IPS-20b (cell line): ENCODE measurements at regions not wholly inside any gene's neighbourhood (a gene's known extent, or its start where the extent isn't known, plus 50 kb on each side); places are given as distances from the start of the nearest gene placed in this dataset.

Experiments
- H3K27ac ChIP-seq: one replicate; pipeline ENCODE4 v1.5.1; 2013; ENCODE audit warnings: low read length
- H3K27me3 ChIP-seq: 2 replicates; pipeline ENCODE4 v1.6.1; 2013; ENCODE audit warnings: mild to moderate bottlenecking, low read length, inconsistent platforms; ENCODE audit not compliant: insufficient read depth
- H3K36me3 ChIP-seq: 2 replicates; pipeline ENCODE4 v1.6.1; 2013; ENCODE audit warnings: low read depth, mild to moderate bottlenecking, inconsistent platforms, low read length, moderate library complexity; ENCODE audit not compliant: insufficient read depth
- H3K4me1 ChIP-seq: 2 replicates; pipeline ENCODE4 v1.6.1; 2013; ENCODE audit warnings: mild to moderate bottlenecking, control low read depth, inconsistent platforms, low read length, moderate library complexity; ENCODE audit not compliant: insufficient read depth
- H3K4me3 ChIP-seq: 2 replicates; pipeline ENCODE4 v1.5.1; 2013; ENCODE audit warnings: mild to moderate bottlenecking, low read length, inconsistent platforms
- H3K9ac ChIP-seq: 2 replicates; pipeline ENCODE4 v1.6.1; 2013; ENCODE audit warnings: low read depth, mild to moderate bottlenecking, inconsistent platforms, low read length, moderate library complexity
- H3K9me3 ChIP-seq: 2 replicates; pipeline ENCODE4 v1.6.1; 2013; ENCODE audit warnings: mild to moderate bottlenecking, low read depth, low read length, inconsistent platforms; ENCODE audit not compliant: insufficient read depth

- Histone ChIP-seq H3K9ac (no peak overlapping the region), H3K27ac (no peak overlapping the region), H3K36me3 (no peaks in the 10 kb centered on the region), H3K9me3 (no peaks in the 10 kb centered on the region), H3K4me3 (no peak overlapping the region), H3K4me1 (no peaks in the 10 kb centered on the region), H3K27me3 (no peaks in the 10 kb centered on the region)
Observed at GRCh38 chr7:33849971-33850559, 55.3 kb upstream of the BMPER start.

GRCh38 chr7:33850768-33851167 is 54.6 kb upstream of the BMPER start:
- H3K4me3 ChIP-seq = no peak overlapping the region
- no peaks in the 10 kb centered on the region for H3K4me1 ChIP-seq
- H3K9me3 ChIP-seq = no peaks in the 10 kb centered on the region
- no peaks in the 10 kb centered on the region for H3K27me3 ChIP-seq
- no peak overlapping the region for H3K27ac ChIP-seq
- no peaks in the 10 kb centered on the region for H3K36me3 ChIP-seq
- H3K9ac ChIP-seq = no peak overlapping the region

GRCh38 chr7:33852838-33853237 is 52.5 kb upstream of the BMPER start:
- H3K27me3 ChIP-seq = no peaks in the 10 kb centered on the region
- H3K4me3 ChIP-seq = no peak overlapping the region
- H3K9ac ChIP-seq = no peak overlapping the region
- no peaks in the 10 kb centered on the region for H3K4me1 ChIP-seq
- no peaks in the 10 kb centered on the region for H3K9me3 ChIP-seq
- no peak overlapping the region for H3K27ac ChIP-seq
- no peaks in the 10 kb centered on the region for H3K36me3 ChIP-seq

- no peaks in the 10 kb centered on the region for H3K27me3 ChIP-seq
- H3K36me3 ChIP-seq = no peaks in the 10 kb centered on the region
- no peaks in the 10 kb centered on the region for H3K4me1 ChIP-seq
- no peaks in the 10 kb centered on the region for H3K9me3 ChIP-seq
- H3K9ac ChIP-seq = no peak overlapping the region
- H3K4me3 ChIP-seq = no peak overlapping the region
- H3K27ac ChIP-seq = no peak overlapping the region
Observed at GRCh38 chr7:33853361-33854062, 51.8 kb upstream of the BMPER start.

GRCh38 chr7:33854178-33854577 is 51.2 kb upstream of the BMPER start:
- no peaks in the 10 kb centered on the region for H3K36me3 ChIP-seq
- no peaks in the 10 kb centered on the region for H3K27me3 ChIP-seq
- H3K9me3 ChIP-seq = no peaks in the 10 kb centered on the region
- H3K27ac ChIP-seq = no peak overlapping the region
- no peak overlapping the region for H3K9ac ChIP-seq
- H3K4me3 ChIP-seq = no peak overlapping the region
- H3K4me1 ChIP-seq = no peaks in the 10 kb centered on the region

- Histone ChIP-seq H3K36me3 (no peaks in the 10 kb centered on the region), H3K4me1 (no peaks in the 10 kb centered on the region), H3K27ac (no peak overlapping the region), H3K27me3 (no peaks in the 10 kb centered on the region), H3K9me3 (no peaks in the 10 kb centered on the region), H3K9ac (no peak overlapping the region), H3K4me3 (no peak overlapping the region)
Observed at GRCh38 chr7:33854801-33855350, 50.5 kb upstream of the BMPER start.
